ENCODE measurements at regions not wholly inside any gene's neighbourhood (a gene's known extent, or its start where the extent isn't known, plus 50 kb on each side); places are given as distances from the start of the nearest gene placed in this dataset.
"Not testable (repeated sequence)": the region's sequence is repeated elsewhere in the genome, so short reads cannot be mapped to it uniquely, and the experiment has no call there.

- TF ChIP-seq CTCF (IDR thresholded peaks at IDR 0.05), result peak; percentile 32
- no peaks in the 10 kb centered on the region for H3K9me3 Mint-ChIP-seq (ENCODE audit: unreplicated experiment)
- no peaks in the 10 kb centered on the region for H3K27me3 Mint-ChIP-seq (ENCODE audit: unreplicated experiment)
- H3K36me3 Mint-ChIP-seq (ENCODE audit: unreplicated experiment), result peaks cover 1% of the 10 kb centered on the region
- no peak for DNase-seq (ENCODE audit: extremely low spot score, unreplicated experiment)
- peaks cover 41% of the 10 kb centered on the region for H3K4me1 Mint-ChIP-seq (ENCODE audit: unreplicated experiment)
- peak overlapping the region; percentile 95 for H3K27ac Mint-ChIP-seq (ENCODE audit: unreplicated experiment)
- H3K4me3 Mint-ChIP-seq (ENCODE audit: unreplicated experiment), result peak overlapping the region; percentile 74
Observed at GRCh38 chr6:25138233-25138933, 140.8 kb upstream of the CARMIL1 start.

- no peaks in the 10 kb centered on the region for H3K27me3 Mint-ChIP-seq (ENCODE audit: unreplicated experiment)
- no peaks in the 10 kb centered on the region for H3K9me3 Mint-ChIP-seq (ENCODE audit: unreplicated experiment)
- peaks cover 1% of the 10 kb centered on the region for H3K36me3 Mint-ChIP-seq (ENCODE audit: unreplicated experiment)
- peak overlapping the region; percentile 74 for H3K4me3 Mint-ChIP-seq (ENCODE audit: unreplicated experiment)
- TF ChIP-seq CTCF (IDR thresholded peaks at IDR 0.05), result no peak
- H3K27ac Mint-ChIP-seq (ENCODE audit: unreplicated experiment), result peak overlapping the region; percentile 95
- H3K4me1 Mint-ChIP-seq (ENCODE audit: unreplicated experiment), result peaks cover 38% of the 10 kb centered on the region
- DNase-seq (ENCODE audit: extremely low spot score, unreplicated experiment), result no peak
Observed at GRCh38 chr6:25138934-25139415, 140.2 kb upstream of the CARMIL1 start.

- not testable (repeated sequence) for H3K36me3 Mint-ChIP-seq (ENCODE audit: unreplicated experiment); DNase-seq (ENCODE audit: extremely low spot score, unreplicated experiment); H3K4me3 Mint-ChIP-seq (ENCODE audit: unreplicated experiment); H3K27me3 Mint-ChIP-seq (ENCODE audit: unreplicated experiment); H3K9me3 Mint-ChIP-seq (ENCODE audit: unreplicated experiment)
- H3K27ac Mint-ChIP-seq (ENCODE audit: unreplicated experiment), result peak overlapping the region; percentile 95
- peaks cover 38% of the 10 kb centered on the region for H3K4me1 Mint-ChIP-seq (ENCODE audit: unreplicated experiment)
Observed at GRCh38 chr6:25139608-25140007, 139.6 kb upstream of the CARMIL1 start.

GRCh38 chr6:25142506-25142905, 136.7 kb upstream of the CARMIL1 start:
- TF ChIP-seq CTCF (IDR thresholded peaks at IDR 0.05), result no peak
- Mint-ChIP-seq H3K4me3 (ENCODE audit: unreplicated experiment) (no peak overlapping the region), H3K36me3 (ENCODE audit: unreplicated experiment) (peaks cover 3% of the 10 kb centered on the region), H3K27ac (ENCODE audit: unreplicated experiment) (no peak overlapping the region), H3K9me3 (ENCODE audit: unreplicated experiment) (no peaks in the 10 kb centered on the region), H3K4me1 (ENCODE audit: unreplicated experiment) (peaks cover 31% of the 10 kb centered on the region), H3K27me3 (ENCODE audit: unreplicated experiment) (no peaks in the 10 kb centered on the region)
- no peak for DNase-seq (ENCODE audit: extremely low spot score, unreplicated experiment)

- H3K27ac Mint-ChIP-seq (ENCODE audit: unreplicated experiment), result no peak overlapping the region
- peaks cover 3% of the 10 kb centered on the region for H3K36me3 Mint-ChIP-seq (ENCODE audit: unreplicated experiment)
- peaks cover 18% of the 10 kb centered on the region for H3K4me1 Mint-ChIP-seq (ENCODE audit: unreplicated experiment)
- no peak overlapping the region for H3K4me3 Mint-ChIP-seq (ENCODE audit: unreplicated experiment)
- peaks cover 9% of the 10 kb centered on the region for H3K9me3 Mint-ChIP-seq (ENCODE audit: unreplicated experiment)
- H3K27me3 Mint-ChIP-seq (ENCODE audit: unreplicated experiment), result no peaks in the 10 kb centered on the region
- no peak for DNase-seq (ENCODE audit: extremely low spot score, unreplicated experiment)
- TF ChIP-seq CTCF (IDR thresholded peaks at IDR 0.05), result no peak
Observed at GRCh38 chr6:25144919-25145318, 134.3 kb upstream of the CARMIL1 start.

Data from osteocyte (in vitro differentiated cells).